ENCODE measurements at regions not wholly inside any gene's neighbourhood (a gene's known extent, or its start where the extent isn't known, plus 50 kb on each side); places are given as distances from the start of the nearest gene placed in this dataset.
"Not testable (repeated sequence)": the region's sequence is repeated elsewhere in the genome, so short reads cannot be mapped to it uniquely, and the experiment has no call there.

- DNase-seq (ENCODE audit: low read depth in 4 of 4, low spot score in 3 of 4) = no peak
Measured at GRCh38 chr6:19210849-19211590, 626.1 kb upstream of the ID4 start.

DNA sequence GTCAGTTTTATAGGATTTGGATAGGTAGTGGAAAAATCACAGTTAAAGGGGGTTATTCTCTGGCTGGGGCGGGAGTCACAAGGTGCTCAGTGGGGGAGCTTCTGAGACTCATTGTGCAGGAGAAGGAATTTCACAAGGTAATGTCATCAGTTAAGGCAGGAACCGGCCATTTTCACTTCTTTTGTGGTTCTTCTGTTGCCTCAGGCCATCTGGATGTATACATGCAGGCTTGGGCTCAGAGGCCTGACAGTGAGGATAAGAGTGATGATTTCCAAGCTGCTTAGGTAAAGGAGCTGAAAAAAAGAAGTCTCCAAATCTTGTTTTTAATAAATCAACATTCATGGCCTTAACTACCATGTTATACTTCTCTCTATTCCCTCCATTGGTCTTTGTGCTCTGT, 622.9 kb upstream of the ID4 start:
- DNase-seq (ENCODE audit: low read depth in 4 of 4, low spot score in 3 of 4) = no peak

- peak in 3 of 4 donors; percentile 14 to 24 (median 22) for DNase-seq (ENCODE audit: low read depth in 4 of 4, low spot score in 3 of 4)
Measured at GRCh38 chr6:19219931-19220330, 617.2 kb upstream of the ID4 start.

- DNase-seq (ENCODE audit: low read depth in 4 of 4, low spot score in 3 of 4) = no peak
Measured at GRCh38 chr6:19231878-19232561, 605.1 kb upstream of the ID4 start.

DNA sequence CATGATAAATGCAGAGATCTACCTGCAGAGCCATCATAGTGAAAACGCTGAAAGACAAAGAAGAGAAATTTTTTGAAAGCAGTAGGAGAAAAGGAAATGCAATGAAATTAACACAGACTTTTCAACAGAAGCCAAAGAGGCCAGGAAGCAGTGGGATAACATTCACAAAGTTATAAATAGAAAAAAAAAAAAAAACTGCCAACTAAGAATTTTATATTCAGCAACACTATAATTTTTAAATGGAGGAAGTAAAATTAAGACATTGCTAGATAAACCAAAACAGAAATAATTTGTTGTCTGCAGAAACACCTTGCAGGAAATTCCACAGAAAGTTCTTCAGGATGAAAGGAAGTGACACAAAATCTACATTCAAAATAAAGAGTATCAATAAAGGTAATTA, 591.5 kb upstream of the ID4 start:
- no peak for DNase-seq (ENCODE audit: low read depth in 4 of 4, low spot score in 3 of 4)

- DNase-seq (ENCODE audit: low read depth in 4 of 4, low spot score in 3 of 4) = not testable (repeated sequence)
Measured at GRCh38 chr6:19247181-19247580, 590.0 kb upstream of the ID4 start.

GRCh38 chr6:19256123-19256522, 581.0 kb upstream of the ID4 start:
- DNase-seq (ENCODE audit: low read depth in 4 of 4, low spot score in 3 of 4) = not testable (repeated sequence)

GRCh38 chr6:19261642-19262041, 575.5 kb upstream of the ID4 start:
- DNase-seq (ENCODE audit: low read depth in 4 of 4, low spot score in 3 of 4) = no peak

DNA sequence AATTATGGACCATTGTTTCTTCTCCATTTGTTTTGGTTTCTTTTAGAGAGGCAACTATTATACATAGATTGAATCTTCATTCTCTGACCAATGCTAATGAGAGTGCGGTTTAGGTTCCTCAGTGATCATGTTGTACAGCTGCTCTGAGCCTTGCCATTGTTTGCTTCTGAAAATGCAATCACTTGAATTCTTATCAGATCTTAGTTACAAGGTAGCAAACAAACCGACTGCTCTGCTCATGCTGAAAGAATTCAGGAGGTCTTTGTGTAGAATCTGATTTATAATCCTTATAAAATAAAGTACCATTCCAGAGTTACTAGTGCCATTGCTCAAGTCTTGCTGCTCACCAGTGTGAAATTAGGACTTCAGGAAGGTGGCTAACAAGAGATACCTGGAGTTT, 569.1 kb upstream of the ID4 start:
- no peak for DNase-seq (ENCODE audit: low read depth in 4 of 4, low spot score in 3 of 4)

DNA sequence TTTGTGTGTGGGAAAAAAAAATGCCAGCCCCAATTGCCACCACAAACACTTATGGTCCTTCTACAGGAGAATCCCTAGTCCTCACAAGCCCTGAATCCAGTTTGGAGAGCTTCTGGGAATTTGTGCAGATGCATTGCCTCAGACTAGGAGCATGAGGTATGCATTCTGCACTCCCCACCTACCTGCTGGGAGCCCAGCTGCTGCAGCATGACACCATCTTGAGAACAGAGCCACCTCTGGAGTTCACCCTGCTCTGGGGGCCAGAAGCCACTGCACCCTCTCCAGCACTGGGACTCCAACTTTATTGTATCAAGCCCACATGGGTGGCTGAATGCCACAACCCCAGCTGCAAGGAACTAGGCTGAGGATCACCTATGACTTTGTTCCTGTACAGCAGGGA, 568.5 kb upstream of the ID4 start:
- DNase-seq (ENCODE audit: low read depth in 4 of 4, low spot score in 3 of 4) = no peak

GRCh38 chr6:19269341-19269898, 567.8 kb upstream of the ID4 start:
- no peak for DNase-seq (ENCODE audit: low read depth in 4 of 4, low spot score in 3 of 4)

DNA sequence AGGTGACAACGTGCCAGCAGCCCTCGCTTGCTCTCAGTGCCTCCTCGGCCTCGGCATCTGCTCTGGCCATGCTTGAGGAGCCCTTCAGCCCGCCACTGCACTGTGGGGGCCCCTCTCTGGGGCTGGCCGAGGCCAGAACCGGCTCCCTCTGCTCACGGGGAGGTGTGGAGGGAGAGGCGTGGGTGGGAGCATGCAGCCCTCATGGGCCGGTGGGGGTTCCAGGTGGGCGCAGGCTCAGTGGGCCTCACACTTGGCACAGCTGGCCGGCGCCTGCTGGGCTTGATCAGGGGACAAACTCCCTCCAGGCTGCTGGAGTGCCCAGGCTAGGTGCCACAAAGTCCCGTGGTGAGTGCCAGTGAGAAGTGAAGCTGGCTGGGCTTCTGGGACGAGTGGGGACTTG, 566.6 kb upstream of the ID4 start:
- DNase-seq (ENCODE audit: low read depth in 4 of 4, low spot score in 3 of 4) = no peak

GRCh38 chr6:19279273-19279684, 557.9 kb upstream of the ID4 start:
- no peak for DNase-seq (ENCODE audit: low read depth in 4 of 4, low spot score in 3 of 4)

GRCh38 chr6:19287928-19288327, 549.2 kb upstream of the ID4 start:
- no peak for DNase-seq (ENCODE audit: low read depth in 4 of 4, low spot score in 3 of 4)

- no peak for DNase-seq (ENCODE audit: low read depth in 4 of 4, low spot score in 3 of 4)
Measured at GRCh38 chr6:19289457-19289856, 547.7 kb upstream of the ID4 start.

- peak in 2 of 4 donors; percentile 37 to 44 for DNase-seq (ENCODE audit: low read depth in 4 of 4, low spot score in 3 of 4)
Measured at GRCh38 chr6:19297880-19298279, 539.3 kb upstream of the ID4 start.

GRCh38 chr6:19298421-19298820, 538.7 kb upstream of the ID4 start:
- no peak for DNase-seq (ENCODE audit: low read depth in 4 of 4, low spot score in 3 of 4)

GRCh38 chr6:19299129-19299528, 538.0 kb upstream of the ID4 start:
- no peak for DNase-seq (ENCODE audit: low read depth in 4 of 4, low spot score in 3 of 4)

- no peak for DNase-seq (ENCODE audit: low read depth in 4 of 4, low spot score in 3 of 4)
Measured at GRCh38 chr6:19301980-19302379, 535.2 kb upstream of the ID4 start.

DNA sequence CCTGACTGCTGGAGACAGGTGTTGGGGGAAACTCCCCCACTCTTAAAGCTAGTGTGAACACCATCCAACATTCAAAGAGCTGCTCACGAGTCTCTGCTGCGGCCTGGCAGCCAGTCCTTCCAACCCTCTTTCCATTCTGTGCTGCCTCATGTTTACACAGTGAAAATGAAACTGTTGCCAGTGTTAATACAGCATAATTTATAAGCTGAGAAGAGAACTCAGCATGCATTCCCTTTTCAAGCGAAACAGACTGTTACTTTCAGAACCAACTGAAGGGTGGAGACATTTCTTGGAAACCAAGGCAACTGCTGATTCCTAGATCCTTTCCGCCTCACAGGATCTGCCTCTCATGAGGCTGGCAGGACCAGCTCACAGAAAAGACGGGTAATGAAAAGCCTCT, 533.8 kb upstream of the ID4 start:
- no peak for DNase-seq (ENCODE audit: low read depth in 4 of 4, low spot score in 3 of 4)

DNA sequence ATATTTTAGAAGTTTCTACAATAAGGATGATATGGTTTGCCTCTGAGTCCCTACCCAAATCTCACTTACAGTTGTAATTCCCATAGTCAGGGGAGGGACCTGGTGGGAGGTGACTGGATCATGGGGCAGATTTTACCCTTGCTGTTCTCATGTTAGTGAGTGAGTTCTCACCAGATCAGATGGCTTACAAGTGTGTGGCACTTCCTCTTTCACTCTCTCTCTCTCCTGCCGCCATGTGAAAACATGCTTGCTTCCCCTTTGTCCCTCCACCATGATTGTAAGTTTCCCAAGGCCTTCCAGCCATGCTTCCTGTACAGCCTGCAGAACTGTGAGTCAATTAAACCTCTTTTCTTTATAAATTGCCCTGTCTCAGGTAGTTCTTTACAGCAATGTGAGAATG, 527.5 kb upstream of the ID4 start:
- no peak for DNase-seq (ENCODE audit: low read depth in 4 of 4, low spot score in 3 of 4)

DNA sequence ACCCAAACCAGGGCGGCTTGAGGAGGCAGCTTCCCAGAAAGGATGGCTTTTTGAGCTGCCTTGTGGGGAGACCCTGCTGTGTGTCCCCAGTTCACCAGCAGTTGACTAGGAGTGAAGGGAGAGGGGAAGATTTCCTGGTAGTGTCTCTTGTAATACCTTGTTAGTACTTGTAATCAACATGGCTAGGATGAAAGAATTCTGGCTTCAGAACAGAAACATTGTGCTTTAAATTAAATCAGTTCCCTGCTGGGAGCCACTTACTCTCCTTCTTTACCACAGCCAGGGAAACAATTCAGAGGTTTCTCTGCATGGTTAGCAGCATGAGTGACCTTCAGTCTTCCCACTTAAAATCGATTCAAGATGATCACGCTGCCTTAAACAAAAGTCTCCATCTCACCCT, 525.4 kb upstream of the ID4 start:
- DNase-seq (ENCODE audit: low read depth in 4 of 4, low spot score in 3 of 4) = no peak
